ENCODE measurements at regions not wholly inside any gene's neighbourhood (a gene's known extent, or its start where the extent isn't known, plus 50 kb on each side); places are given as distances from the start of the nearest gene placed in this dataset.

DNA sequence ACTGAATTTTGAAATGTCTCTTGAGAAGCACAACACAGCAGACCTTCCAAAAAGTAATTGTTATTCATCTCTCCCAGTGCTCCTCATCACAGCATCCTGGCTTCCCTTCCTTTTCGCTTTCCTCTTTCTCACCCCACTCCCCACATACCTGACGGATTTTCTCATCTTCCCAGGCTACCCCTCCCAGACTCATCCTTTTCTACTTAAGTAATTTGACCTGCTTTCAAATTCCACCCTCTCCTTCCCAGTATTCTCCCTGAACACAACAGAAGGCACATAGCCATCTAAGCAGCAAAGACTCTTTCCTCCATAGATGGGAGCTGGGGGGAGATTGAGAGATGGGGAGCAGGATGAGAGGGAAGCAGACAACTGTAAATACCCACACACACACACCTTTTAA lies 187.1 kb upstream of the STT3B start:
- TF ChIP-seq, protein P1, sequence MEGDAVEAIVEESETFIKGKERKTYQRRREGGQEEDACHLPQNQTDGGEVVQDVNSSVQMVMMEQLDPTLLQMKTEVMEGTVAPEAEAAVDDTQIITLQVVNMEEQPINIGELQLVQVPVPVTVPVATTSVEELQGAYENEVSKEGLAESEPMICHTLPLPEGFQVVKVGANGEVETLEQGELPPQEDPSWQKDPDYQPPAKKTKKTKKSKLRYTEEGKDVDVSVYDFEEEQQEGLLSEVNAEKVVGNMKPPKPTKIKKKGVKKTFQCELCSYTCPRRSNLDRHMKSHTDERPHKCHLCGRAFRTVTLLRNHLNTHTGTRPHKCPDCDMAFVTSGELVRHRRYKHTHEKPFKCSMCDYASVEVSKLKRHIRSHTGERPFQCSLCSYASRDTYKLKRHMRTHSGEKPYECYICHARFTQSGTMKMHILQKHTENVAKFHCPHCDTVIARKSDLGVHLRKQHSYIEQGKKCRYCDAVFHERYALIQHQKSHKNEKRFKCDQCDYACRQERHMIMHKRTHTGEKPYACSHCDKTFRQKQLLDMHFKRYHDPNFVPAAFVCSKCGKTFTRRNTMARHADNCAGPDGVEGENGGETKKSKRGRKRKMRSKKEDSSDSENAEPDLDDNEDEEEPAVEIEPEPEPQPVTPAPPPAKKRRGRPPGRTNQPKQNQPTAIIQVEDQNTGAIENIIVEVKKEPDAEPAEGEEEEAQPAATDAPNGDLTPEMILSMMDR (IDR thresholded peaks at IDR 0.05): no peak
- no peak for TF ChIP-seq POLR2A (IDR thresholded peaks at IDR 0.05)
- TF ChIP-seq POLR2AphosphoS5 (IDR thresholded peaks at IDR 0.05): no peak
- no peak for TF ChIP-seq EP300 (IDR thresholded peaks at IDR 0.05)
